AG04450 (cell line): ENCODE measurements at regions not wholly inside any gene's neighbourhood (a gene's known extent, or its start where the extent isn't known, plus 50 kb on each side); places are given as distances from the start of the nearest gene placed in this dataset.

Source experiments
- CTCF ChIA-PET: fragments of 300-600, 350-600 bp; formaldehyde crosslinking; extraction: SDS; loops from one replicate; lab custom pipeline; 2022; ENCODE audit warnings: antibody characterized with exemption, inconsistent platforms; lab: Charles Lee
- POLR2A ChIA-PET: fragments of 350-600 bp; formaldehyde crosslinking; extraction: SDS; loops from one replicate; lab custom pipeline; 2021; ENCODE audit warnings: antibody characterized with exemption, inconsistent platforms; lab: Yijun Ruan, JAX
- DNase-seq: peaks from one replicate; pipeline ENCODE4 v3.0.0-alpha.2; 2011; ENCODE audit warnings: low read depth, low spot score
- H3K27ac ChIP-seq: one replicate; pipeline ENCODE4 v1.5.1; 2012; ENCODE audit warnings: low read depth, low read length, control low read depth
- H3K27me3 ChIP-seq: one replicate; pipeline ENCODE4 v1.6.0; 2012; ENCODE audit warnings: low read length; ENCODE audit not compliant: control insufficient read depth, insufficient read depth
- H3K4me3 ChIP-seq: 2 replicates; pipeline ENCODE4 v1.5.1; 2011; ENCODE audit warnings: mild to moderate bottlenecking, low read depth, low read length, control low read depth
- H3K9me3 ChIP-seq: 2 replicates; pipeline ENCODE4 v1.5.1; 2012; ENCODE audit warnings: low read length; ENCODE audit not compliant: control insufficient read depth, insufficient read depth
- CTCF ChIP-seq: IDR thresholded peaks from 2 replicates; pipeline ENCODE4 v1.5.1; 2011; ENCODE audit warnings: low read depth, low read length, control low read depth, inconsistent platforms

GRCh38 chr10:88194961-88195367, 331.5 kb downstream of the PTEN start:
- TF ChIP-seq CTCF: no peak
- Histone ChIP-seq H3K27ac (no peak overlapping the region), H3K4me3 (no peak overlapping the region), H3K27me3 (no peaks in the 10 kb centered on the region), H3K9me3 (no peaks in the 10 kb centered on the region)
- DNase-seq: no peak
- ChIA-PET POLR2A (no interaction called here), CTCF (no interaction called here)

- Histone ChIP-seq H3K9me3 (no peaks in the 10 kb centered on the region), H3K27ac (no peak overlapping the region), H3K4me3 (no peak overlapping the region), H3K27me3 (no peaks in the 10 kb centered on the region)
- DNase-seq: no peak
- ChIA-PET CTCF (interaction anchor here (1.2 kb wide), 1 partner anchor 370 kb away, joined by 3 read pairs; no protein-coding TSS in a partner anchor), POLR2A (no interaction called here)
- TF ChIP-seq CTCF: no peak
Measured at GRCh38 chr10:88195841-88196240, 332.4 kb downstream of the PTEN start.

- no peaks in the 10 kb centered on the region for H3K9me3 ChIP-seq
- no peak overlapping the region for H3K4me3 ChIP-seq
- no peaks in the 10 kb centered on the region for H3K27me3 ChIP-seq
- CTCF ChIA-PET: interaction anchor here (1.2 kb wide), 1 partner anchor 369 kb away, joined by 3 read pairs; no protein-coding TSS in a partner anchor
- POLR2A ChIA-PET: no interaction called here
- no peak for DNase-seq
- TF ChIP-seq CTCF: no peak
- H3K27ac ChIP-seq: no peak overlapping the region
Measured at GRCh38 chr10:88196291-88196690, 332.9 kb downstream of the PTEN start.

GRCh38 chr10:88198023-88198422, 334.6 kb downstream of the PTEN start:
- CTCF ChIA-PET: no interaction called here
- DNase-seq: no peak
- TF ChIP-seq CTCF: no peak
- H3K27me3 ChIP-seq: no peaks in the 10 kb centered on the region
- H3K4me3 ChIP-seq: no peak overlapping the region
- H3K9me3 ChIP-seq: no peaks in the 10 kb centered on the region
- no peak overlapping the region for H3K27ac ChIP-seq
- POLR2A ChIA-PET: no interaction called here

GRCh38 chr10:88200312-88201032, 337.0 kb downstream of the PTEN start:
- Histone ChIP-seq H3K4me3 (no peak overlapping the region), H3K27ac (no peak overlapping the region), H3K9me3 (no peaks in the 10 kb centered on the region), H3K27me3 (no peaks in the 10 kb centered on the region)
- CTCF ChIA-PET: no interaction called here
- TF ChIP-seq CTCF: no peak
- POLR2A ChIA-PET: no interaction called here
- DNase-seq: no peak
